ENCODE measurements at regions not wholly inside any gene's neighbourhood (a gene's known extent, or its start where the extent isn't known, plus 50 kb on each side); places are given as distances from the start of the nearest gene placed in this dataset.
"Not testable (repeated sequence)": the region's sequence is repeated elsewhere in the genome, so short reads cannot be mapped to it uniquely, and the experiment has no call there.

- DNase-seq (ENCODE audit: low spot score): no peak
Observed at GRCh38 chr10:83516788-83517187, 622.5 kb upstream of the GHITM start.

DNA sequence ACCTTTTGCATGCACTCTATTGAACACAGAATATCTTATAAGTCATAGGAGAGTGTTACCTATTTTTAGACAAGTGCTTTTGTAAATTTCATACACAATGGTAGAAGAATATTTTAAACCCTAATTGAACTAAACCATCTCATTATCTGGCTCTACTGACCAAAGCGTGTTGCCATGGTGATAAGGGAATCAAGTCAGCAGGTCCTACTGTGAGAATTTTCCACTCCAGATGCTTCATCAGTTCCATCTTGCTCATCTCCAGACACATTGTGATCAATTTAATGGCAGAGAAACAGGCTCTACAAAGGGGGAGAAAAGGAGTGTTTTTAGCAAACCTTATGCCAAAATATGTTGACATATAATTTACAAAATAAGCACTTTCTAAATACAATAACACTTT is 621.9 kb upstream of the GHITM start:
- no peak for DNase-seq (ENCODE audit: low spot score)

DNA sequence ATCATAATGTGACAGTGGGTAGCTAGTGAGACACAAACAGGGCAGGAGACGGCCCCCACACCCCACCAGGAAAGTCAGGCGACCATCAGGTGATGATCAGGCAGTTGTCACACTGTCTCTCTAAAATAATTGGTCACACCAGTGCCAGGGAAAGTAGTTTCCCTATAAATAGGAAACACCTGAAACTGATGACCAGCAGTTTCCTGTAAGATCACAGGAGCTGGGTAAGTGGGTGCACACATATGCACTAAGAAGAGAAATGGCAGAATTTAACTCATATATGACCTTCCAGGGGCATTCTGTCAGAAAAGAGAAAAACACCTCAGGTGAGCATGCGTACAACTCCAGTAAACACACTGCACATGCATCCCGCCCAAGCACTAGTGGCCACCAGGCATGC is 620.5 kb upstream of the GHITM start:
- no peak for DNase-seq (ENCODE audit: low spot score)

DNA sequence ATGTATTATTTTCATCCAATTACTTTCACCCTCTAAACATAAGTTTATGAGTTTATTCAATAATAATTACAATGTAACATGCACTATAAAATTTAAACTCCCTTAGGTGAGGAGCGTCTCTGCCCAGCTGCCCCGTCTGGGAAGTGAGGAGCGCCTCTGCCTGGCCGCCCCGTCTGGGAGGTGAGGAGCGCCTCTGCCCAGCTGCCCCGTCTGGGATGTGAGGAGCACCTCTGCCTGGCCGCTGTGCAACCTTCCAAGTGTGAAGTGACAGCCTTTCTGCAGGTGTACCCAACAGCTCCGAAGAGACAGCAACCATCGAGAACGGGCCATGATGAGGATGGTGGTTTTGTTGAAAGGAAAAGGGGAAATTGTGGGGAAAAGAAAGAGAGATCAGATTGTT is 618.9 kb upstream of the GHITM start:
- not testable (repeated sequence) for DNase-seq (ENCODE audit: low spot score)

DNA sequence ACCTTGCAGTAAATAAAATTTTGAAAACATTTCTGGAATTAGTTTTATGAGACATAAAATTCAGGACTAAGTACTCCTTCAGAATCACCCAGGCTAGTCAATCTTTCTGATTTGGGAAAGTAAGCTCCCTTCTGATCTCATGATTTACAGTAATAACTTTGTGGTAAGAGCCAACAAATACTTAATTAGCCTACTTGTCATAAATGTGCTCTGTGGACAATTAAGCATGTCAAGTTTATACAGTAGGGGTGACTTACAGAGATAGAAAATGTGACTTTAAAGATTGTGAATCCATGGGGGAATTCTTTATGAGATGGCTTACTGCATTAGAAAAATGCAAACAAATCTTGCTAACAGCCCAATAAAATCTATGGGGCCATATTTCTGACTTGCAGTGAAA is 616.9 kb upstream of the GHITM start:
- DNase-seq (ENCODE audit: low spot score): no peak

DNA sequence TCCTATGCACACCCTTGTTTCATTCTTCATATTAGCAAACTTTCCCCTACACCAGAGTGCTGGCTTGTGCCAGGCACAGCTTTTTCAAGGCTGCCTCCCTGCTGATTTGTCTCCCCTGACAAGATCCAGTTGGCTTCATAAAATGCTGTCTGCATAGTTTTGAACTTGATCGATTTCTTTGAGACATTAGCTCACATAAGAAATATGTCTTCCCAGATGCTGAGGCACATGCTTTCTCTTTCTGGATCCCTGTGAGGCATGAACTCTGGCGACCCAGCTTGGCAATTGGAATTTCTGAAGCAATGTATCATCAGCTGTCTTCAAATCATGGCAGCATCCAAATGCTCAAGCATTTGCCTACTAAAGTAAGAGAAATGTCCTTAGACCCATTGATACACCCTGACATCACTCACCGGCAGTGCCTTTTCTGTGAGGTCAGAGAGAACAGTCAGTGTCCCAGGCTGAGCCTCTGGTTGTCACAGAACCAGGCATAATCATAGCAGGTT is 616.4 kb upstream of the GHITM start:
- DNase-seq (ENCODE audit: low spot score): no peak

- no peak for DNase-seq (ENCODE audit: low spot score)
Observed at GRCh38 chr10:83527934-83528333, 611.4 kb upstream of the GHITM start.

GRCh38 chr10:83533290-83533689 is 606.0 kb upstream of the GHITM start:
- no peak for DNase-seq (ENCODE audit: low spot score)

GRCh38 chr10:83536426-83536825 is 602.9 kb upstream of the GHITM start:
- DNase-seq (ENCODE audit: low spot score): no peak

DNA sequence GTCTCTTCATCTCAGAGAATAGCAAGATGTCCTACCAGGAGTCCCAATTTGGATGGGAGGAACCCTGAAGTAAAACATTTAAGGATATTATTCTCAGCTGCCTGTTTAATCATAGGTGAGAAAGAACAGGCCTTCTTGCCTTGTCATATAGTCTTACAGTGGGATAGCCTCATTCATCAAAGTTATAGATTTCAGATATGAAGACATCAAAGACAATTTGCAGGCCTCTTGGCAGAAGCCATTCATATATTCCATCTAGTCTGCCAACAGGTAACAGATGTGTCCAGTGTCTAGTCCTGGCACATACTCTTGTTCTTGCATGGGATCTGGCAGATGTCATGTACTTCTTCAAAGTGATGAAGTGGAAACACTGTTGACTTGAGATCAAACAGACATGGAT is 601.3 kb upstream of the GHITM start:
- DNase-seq (ENCODE audit: low spot score): no peak

- DNase-seq (ENCODE audit: low spot score): no peak
Observed at GRCh38 chr10:83539528-83540308, 599.6 kb upstream of the GHITM start.

DNA sequence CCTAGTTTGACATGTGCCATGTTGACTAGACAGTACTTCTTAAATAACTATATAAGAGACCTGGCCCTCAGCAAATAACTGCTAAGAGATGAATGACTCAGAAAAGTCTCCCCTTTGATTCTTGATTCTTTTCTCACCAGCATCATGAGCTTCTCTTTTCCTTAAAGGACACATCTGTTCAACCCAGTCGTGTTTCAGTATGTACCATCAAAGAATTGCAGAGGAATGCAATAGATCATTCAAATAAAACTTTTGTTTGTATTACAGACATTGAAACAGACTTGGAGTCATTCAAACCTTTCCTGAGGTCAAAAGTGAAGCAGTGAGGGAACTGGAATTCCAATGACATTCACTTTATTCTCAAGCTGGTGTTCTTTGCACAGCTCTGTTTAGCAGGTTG is 598.3 kb upstream of the GHITM start:
- DNase-seq (ENCODE audit: low spot score): no peak

DNA sequence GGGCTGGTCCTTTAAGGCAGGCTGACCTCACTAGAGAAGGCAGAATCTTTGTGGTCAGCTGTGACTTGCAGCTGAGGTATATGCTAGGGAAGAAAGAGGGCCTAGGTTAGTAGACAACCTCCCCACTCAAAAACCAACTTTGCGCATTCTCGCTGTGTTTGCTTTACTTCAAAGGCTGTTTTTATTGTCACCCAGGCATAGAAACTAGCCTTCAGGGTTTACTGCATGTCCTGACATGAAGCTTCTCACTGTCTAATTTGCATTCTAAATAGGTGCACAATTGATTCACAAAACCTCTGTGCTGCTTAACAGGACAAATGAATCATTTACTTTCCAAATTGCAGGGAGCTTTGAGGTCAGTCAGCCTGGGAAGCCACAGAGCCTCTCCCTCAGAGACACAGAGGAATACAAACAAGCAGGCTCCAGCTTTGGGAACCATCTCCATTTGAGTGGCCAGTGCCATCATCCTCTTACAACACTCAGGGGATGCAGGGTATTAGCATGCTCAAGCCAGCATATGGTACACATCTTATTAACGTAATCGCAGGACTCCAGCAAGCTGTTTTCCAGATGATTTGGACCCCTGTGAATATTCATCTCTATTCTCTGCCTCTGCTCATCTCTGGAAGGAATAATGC is 596.4 kb upstream of the GHITM start:
- no peak for DNase-seq (ENCODE audit: low spot score)

DNA sequence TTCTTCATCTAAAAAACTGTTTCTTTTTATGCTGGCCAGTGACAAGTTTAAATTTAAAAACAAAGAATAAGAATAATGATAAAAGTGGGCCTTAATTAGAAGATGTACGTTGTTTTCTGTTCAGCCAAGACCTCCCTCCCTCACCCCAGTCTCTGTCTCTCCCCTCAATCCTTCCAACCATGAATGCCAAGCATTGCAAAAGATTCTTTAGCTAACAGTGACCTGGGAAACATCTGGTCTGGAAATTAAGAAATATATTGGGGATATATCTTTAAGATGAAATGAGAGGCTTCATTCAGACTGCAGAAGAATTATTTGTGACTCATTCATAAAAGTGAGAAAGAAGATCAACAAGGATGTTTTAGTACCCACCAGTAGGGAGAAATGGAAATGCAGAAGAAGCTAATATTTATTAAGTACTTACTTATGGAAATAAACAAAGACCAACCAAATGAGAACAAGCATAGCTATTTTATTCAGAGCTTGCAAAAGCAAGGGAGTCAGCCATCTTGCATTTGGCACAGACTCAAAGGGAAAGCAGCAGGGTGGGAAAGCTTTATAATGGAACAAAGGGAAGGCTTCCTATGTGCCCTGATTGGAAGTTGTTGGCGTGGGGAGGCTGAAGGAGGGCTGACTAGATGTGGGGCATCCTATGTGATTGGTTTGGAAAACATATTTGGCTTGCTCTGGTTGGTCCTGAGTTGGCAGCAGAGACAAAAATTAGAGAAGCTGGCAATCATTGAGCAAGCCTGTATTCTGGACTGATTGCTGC is 595.4 kb upstream of the GHITM start:
- DNase-seq (ENCODE audit: low spot score): no peak

DNA sequence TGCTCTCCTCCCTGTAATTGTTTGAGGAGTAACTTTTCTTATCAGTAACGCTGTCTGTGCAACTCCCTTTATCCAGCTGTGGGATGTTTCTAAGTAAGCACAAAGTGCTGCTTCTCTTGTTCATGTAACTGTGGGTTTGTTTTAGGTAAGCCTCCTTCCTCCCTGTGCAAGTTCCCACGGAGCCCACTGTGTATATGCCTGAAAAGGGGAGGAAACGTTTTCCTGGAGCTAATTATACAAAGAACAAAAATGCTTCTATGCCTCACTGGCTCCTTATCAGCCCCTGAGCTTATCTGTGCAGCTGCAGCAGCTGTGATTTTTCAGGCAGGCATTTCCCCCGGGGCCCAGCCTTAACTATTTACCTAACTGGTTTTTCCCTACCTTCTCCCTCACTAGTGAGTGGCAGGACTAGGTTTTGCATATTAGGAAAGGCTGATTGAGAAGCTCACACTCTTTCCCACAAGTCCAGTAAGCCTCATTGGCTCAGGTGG is 593.4 kb upstream of the GHITM start:
- no peak for DNase-seq (ENCODE audit: low spot score)

DNA sequence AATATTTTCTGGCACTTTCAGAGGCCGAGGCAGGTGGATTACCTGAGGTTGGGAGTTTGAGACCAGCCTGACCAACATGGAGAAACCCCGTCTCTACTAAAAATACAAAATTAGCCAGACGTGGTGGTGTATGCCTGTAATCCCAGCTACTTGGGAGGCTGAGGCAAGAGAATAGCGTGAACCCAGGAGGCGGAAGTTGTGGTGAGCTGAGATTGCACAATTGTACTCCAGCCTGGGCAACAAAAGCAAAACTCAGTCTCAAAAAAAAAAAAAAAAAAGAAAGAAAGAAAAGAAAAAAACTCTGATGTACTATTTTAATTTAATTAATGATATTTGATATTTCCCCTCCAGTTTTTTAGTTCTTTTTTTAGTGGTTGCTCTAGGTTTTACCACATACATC is 588.1 kb upstream of the GHITM start:
- not testable (repeated sequence) for DNase-seq (ENCODE audit: low spot score)

- no peak for DNase-seq (ENCODE audit: low spot score)
Observed at GRCh38 chr10:83553366-83553765, 585.9 kb upstream of the GHITM start.

DNA sequence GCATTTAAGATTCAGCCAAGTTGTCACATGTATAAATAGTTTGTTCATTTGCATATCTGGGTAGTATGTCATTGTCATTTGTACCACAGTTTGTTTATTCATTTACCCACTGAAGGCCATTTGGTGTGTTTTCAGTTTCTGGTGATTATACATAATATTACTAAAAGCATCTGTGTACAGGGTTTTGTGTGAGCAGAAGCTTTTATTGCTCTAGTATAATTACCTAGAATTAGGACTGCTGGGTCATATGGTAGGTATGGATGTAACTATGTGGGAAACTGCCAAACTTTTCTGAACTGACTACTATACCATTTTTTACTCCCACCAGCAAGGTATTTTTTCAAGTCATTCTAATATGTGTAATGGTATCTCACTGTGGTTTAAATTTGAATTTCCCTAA is 584.0 kb upstream of the GHITM start:
- DNase-seq (ENCODE audit: low spot score): no peak

- no peak for DNase-seq (ENCODE audit: low spot score)
Observed at GRCh38 chr10:83562381-83562780, 576.9 kb upstream of the GHITM start.

GRCh38 chr10:83564889-83565588 is 574.3 kb upstream of the GHITM start:
- no peak for DNase-seq (ENCODE audit: low spot score)

DNA sequence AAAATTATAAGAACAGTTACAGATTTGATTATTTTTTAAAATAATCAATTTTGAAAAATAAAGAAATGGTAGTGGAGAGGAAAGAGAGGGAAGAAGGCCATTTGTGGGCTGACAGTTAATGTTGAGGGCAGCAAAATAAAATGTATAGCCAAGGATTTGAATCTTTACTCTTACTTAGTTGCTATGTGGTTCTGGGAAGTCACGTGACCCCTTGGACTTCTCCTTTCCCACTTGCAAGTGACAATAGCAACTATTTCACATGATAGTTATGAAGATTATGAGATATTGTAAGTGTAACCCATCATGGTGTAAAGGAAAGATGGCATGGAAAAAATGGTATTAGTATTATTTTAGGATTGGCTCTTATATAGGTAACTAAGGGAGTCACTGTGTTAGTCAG is 567.3 kb upstream of the GHITM start:
- DNase-seq (ENCODE audit: low spot score): no peak

GRCh38 chr10:83574770-83575169 is 564.5 kb upstream of the GHITM start:
- DNase-seq (ENCODE audit: low spot score): no peak
